HEK293 (cell line): ENCODE measurements at regions not wholly inside any gene's neighbourhood (a gene's known extent, or its start where the extent isn't known, plus 50 kb on each side); places are given as distances from the start of the nearest gene placed in this dataset.

Experiments used
- SETDB1 ChIP-seq: IDR thresholded peaks from one replicate; pipeline ENCODE4 v1.6.1; 2017; ENCODE audit warnings: mild to moderate bottlenecking, low read length, moderate library complexity, mixed read lengths; ENCODE audit not compliant: insufficient read length
- ZEB2 ChIP-seq: fragments of 450-650 bp; formaldehyde crosslinking; IDR thresholded peaks from 2 replicates; pipeline ENCODE4 v1.5.1; 2016; ENCODE audit warnings: missing biosample characterization, missing genetic modification characterization
- ZIC2 ChIP-seq: fragments of 450-650 bp; formaldehyde crosslinking; IDR thresholded peaks from 2 replicates; pipeline ENCODE4 v1.5.1; 2016; ENCODE audit warnings: missing biosample characterization, missing genetic modification characterization
- ZNF404 ChIP-seq: fragments of 450-650 bp; formaldehyde crosslinking; IDR thresholded peaks from 2 replicates; pipeline ENCODE4 v1.5.1; 2017; ENCODE audit warnings: missing biosample characterization, missing genetic modification characterization
- ZNF555 ChIP-seq: fragments of 450-650 bp; formaldehyde crosslinking; conservative IDR thresholded peaks from 2 replicates; pipeline ENCODE4 v1.5.1; 2017; ENCODE audit warnings: missing biosample characterization, mild to moderate bottlenecking, missing genetic modification characterization, inconsistent platforms
- ZNF677 ChIP-seq: fragments of 450-650 bp; IDR thresholded peaks from 2 replicates; pipeline ENCODE4 v1.5.0; 2018; ENCODE audit warnings: missing biosample characterization, mild to moderate bottlenecking, missing genetic modification characterization, moderate library complexity
- ZNF704 ChIP-seq: fragments of 450-650 bp; formaldehyde crosslinking; IDR thresholded peaks from 2 replicates; pipeline ENCODE4 v1.5.1; 2016; ENCODE audit warnings: missing biosample characterization, missing genetic modification characterization
- TF ChIP-seq, protein P1 (sequence below): fragments of 450-650 bp; formaldehyde crosslinking; IDR thresholded peaks from 2 replicates; pipeline ENCODE4 v1.5.1; 2016; ENCODE audit warnings: missing biosample characterization, missing genetic modification characterization
- TF ChIP-seq, protein P2 (sequence below): fragments of 450-650 bp; formaldehyde crosslinking; IDR thresholded peaks from 2 replicates; pipeline ENCODE4 v1.5.1; 2016; ENCODE audit warnings: missing biosample characterization, missing genetic modification characterization

DNA sequence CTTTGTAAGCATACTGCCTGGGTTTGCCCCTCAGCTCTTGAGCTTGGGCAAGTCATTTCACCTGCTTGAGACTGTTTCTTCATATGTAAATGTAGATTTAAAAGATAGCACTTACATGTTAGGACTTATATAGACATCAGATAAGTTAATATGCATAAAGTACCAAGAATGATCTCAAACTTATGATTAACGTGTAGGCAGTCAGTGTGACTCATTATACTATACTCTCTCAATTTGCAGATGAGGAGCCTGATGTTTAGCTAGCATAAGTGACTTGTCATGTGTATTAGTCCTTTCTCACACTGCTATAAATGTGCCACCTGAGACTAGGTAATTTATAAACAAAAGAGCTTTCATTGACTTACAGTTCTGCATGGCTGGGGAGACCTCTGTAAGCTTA is 690.5 kb downstream of the KCNJ2 start:
- TF ChIP-seq, protein P1, sequence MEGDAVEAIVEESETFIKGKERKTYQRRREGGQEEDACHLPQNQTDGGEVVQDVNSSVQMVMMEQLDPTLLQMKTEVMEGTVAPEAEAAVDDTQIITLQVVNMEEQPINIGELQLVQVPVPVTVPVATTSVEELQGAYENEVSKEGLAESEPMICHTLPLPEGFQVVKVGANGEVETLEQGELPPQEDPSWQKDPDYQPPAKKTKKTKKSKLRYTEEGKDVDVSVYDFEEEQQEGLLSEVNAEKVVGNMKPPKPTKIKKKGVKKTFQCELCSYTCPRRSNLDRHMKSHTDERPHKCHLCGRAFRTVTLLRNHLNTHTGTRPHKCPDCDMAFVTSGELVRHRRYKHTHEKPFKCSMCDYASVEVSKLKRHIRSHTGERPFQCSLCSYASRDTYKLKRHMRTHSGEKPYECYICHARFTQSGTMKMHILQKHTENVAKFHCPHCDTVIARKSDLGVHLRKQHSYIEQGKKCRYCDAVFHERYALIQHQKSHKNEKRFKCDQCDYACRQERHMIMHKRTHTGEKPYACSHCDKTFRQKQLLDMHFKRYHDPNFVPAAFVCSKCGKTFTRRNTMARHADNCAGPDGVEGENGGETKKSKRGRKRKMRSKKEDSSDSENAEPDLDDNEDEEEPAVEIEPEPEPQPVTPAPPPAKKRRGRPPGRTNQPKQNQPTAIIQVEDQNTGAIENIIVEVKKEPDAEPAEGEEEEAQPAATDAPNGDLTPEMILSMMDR (tag by site-specific recombination): no peak
- TF ChIP-seq SETDB1 (no peak), ZNF677 (tag by site-specific recombination) (no peak), ZEB2 (tag by site-specific recombination) (no peak), ZIC2 (tag by site-specific recombination) (no peak), ZNF404 (tag by site-specific recombination) (no peak), ZNF704 (no peak), ZNF555 (tag by site-specific recombination) (no peak)
- TF ChIP-seq, protein P2, sequence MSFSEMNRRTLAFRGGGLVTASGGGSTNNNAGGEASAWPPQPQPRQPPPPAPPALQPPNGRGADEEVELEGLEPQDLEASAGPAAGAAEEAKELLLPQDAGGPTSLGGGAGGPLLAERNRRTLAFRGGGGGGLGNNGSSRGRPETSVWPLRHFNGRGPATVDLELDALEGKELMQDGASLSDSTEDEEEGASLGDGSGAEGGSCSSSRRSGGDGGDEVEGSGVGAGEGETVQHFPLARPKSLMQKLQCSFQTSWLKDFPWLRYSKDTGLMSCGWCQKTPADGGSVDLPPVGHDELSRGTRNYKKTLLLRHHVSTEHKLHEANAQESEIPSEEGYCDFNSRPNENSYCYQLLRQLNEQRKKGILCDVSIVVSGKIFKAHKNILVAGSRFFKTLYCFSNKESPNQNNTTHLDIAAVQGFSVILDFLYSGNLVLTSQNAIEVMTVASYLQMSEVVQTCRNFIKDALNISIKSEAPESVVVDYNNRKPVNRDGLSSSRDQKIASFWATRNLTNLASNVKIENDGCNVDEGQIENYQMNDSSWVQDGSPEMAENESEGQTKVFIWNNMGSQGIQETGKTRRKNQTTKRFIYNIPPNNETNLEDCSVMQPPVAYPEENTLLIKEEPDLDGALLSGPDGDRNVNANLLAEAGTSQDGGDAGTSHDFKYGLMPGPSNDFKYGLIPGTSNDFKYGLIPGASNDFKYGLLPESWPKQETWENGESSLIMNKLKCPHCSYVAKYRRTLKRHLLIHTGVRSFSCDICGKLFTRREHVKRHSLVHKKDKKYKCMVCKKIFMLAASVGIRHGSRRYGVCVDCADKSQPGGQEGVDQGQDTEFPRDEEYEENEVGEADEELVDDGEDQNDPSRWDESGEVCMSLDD (tag by site-specific recombination): no peak
